ENCODE measurements at regions not wholly inside any gene's neighbourhood (a gene's known extent, or its start where the extent isn't known, plus 50 kb on each side); places are given as distances from the start of the nearest gene placed in this dataset.

GRCh38 chr7:8373851-8374250, 59.6 kb upstream of the NXPH1 start:
- no peak for DNase-seq (ENCODE audit: low read depth, low spot score)
- in situ Hi-C loops (cut with HindIII; ENCODE audit: low sequenced_read_pairs): no loop called here
- H3K4me3 ChIP-seq (ENCODE audit: low read depth, low read length): no peak overlapping the region
- no peak for TF ChIP-seq CTCF (IDR thresholded peaks at IDR 0.05; ENCODE audit: low read depth, low read length)

GRCh38 chr7:8378349-8379019, 54.9 kb upstream of the NXPH1 start:
- DNase-seq (ENCODE audit: low read depth, low spot score): no peak
- TF ChIP-seq CTCF (IDR thresholded peaks at IDR 0.05; ENCODE audit: low read depth, low read length): no peak
- no peak overlapping the region for H3K4me3 ChIP-seq (ENCODE audit: low read depth, low read length)
- in situ Hi-C loops (cut with HindIII; ENCODE audit: low sequenced_read_pairs): no loop called here

- DNase-seq (ENCODE audit: low read depth, low spot score): no peak
- no peak overlapping the region for H3K4me3 ChIP-seq (ENCODE audit: low read depth, low read length)
- TF ChIP-seq CTCF (IDR thresholded peaks at IDR 0.05; ENCODE audit: low read depth, low read length): no peak
- in situ Hi-C loops (cut with HindIII; ENCODE audit: low sequenced_read_pairs): no loop called here
These were observed 54.1 kb upstream of the NXPH1 start for GRCh38 chr7:8379264-8379663.

- TF ChIP-seq CTCF (IDR thresholded peaks at IDR 0.05; ENCODE audit: low read depth, low read length): no peak
- no peak overlapping the region for H3K4me3 ChIP-seq (ENCODE audit: low read depth, low read length)
- DNase-seq (ENCODE audit: low read depth, low spot score): no peak
- in situ Hi-C loops (cut with HindIII; ENCODE audit: low sequenced_read_pairs): no loop called here
These were observed 53.3 kb upstream of the NXPH1 start for GRCh38 chr7:8380130-8380529.

GRCh38 chr7:8382004-8382730, 51.2 kb upstream of the NXPH1 start:
- TF ChIP-seq CTCF (IDR thresholded peaks at IDR 0.05; ENCODE audit: low read depth, low read length): no peak
- no peak for DNase-seq (ENCODE audit: low read depth, low spot score)
- in situ Hi-C loops (cut with HindIII; ENCODE audit: low sequenced_read_pairs): no loop called here
- H3K4me3 ChIP-seq (ENCODE audit: low read depth, low read length): no peak overlapping the region
